ENCODE measurements at regions not wholly inside any gene's neighbourhood (a gene's known extent, or its start where the extent isn't known, plus 50 kb on each side); places are given as distances from the start of the nearest gene placed in this dataset.

- H3K4me3 ChIP-seq (ENCODE audit: low read length): no peak overlapping the region
- H3K27me3 ChIP-seq (ENCODE audit: control insufficient read depth, insufficient read depth, low read length): no peaks in the 10 kb centered on the region
- H3K36me3 ChIP-seq (ENCODE audit: control insufficient read depth, insufficient read depth, low read length): no peaks in the 10 kb centered on the region
- H3K9me3 ChIP-seq (ENCODE audit: control insufficient read depth, low read depth, low read length): no peaks in the 10 kb centered on the region
- no peaks in the 10 kb centered on the region for H3K4me1 ChIP-seq (ENCODE audit: control insufficient read depth, insufficient read depth, low read length)
- no peak for DNase-seq
- H3K27ac ChIP-seq (ENCODE audit: low read length): no peak overlapping the region
- 83% methylated on average over 1 of the region's 10 CpGs for WGBS (ENCODE audit: insufficient coverage, low lambda C conversion rate)
Measured at GRCh38 chr4:135385830-135386581, 1184.4 kb upstream of the PABPC4L start.

- Histone ChIP-seq H3K27ac (ENCODE audit: low read length) (no peak overlapping the region), H3K4me1 (ENCODE audit: control insufficient read depth, insufficient read depth, low read length) (no peaks in the 10 kb centered on the region), H3K36me3 (ENCODE audit: control insufficient read depth, insufficient read depth, low read length) (no peaks in the 10 kb centered on the region), H3K27me3 (ENCODE audit: control insufficient read depth, insufficient read depth, low read length) (no peaks in the 10 kb centered on the region), H3K4me3 (ENCODE audit: low read length) (no peak overlapping the region), H3K9me3 (ENCODE audit: control insufficient read depth, low read depth, low read length) (no peaks in the 10 kb centered on the region)
- no peak for DNase-seq
- 67% methylated on average over 1 of the region's 1 CpG for WGBS (ENCODE audit: insufficient coverage, low lambda C conversion rate)
Measured at GRCh38 chr4:135383356-135384288, 1182.0 kb upstream of the PABPC4L start.

DNA sequence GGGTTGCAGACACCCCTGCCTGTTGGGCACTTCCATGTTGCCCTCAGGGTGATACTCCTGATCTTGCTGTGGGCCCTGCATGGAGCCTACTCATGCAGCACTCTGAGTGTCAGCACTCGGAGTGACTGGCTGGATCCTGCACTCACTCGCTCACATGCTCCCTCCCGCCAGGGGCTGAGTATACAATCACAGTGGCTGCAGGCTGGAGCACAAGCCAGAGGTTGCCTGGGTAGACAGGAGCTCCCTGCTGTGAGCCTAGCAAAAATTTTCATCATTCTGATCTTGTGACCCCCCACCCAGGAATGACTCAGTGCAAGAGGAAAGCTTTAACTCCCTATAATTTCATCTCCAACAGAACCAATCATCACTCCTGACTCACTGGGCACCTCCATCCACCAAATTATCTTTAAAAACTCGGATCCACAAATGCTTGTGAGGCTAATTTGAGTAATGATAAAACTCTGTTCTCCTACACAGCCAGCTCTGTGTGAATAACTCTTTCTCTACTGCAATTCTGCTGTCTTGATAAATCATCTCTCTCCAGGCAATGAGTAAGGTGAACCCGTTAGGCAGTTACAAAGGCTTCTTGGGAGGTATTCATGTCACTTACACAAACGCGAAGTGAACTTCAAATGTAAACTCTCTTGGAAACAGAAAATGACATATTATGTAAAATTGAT is 1180.8 kb upstream of the PABPC4L start:
- Histone ChIP-seq H3K4me1 (ENCODE audit: control insufficient read depth, insufficient read depth, low read length) (no peaks in the 10 kb centered on the region), H3K27me3 (ENCODE audit: control insufficient read depth, insufficient read depth, low read length) (no peaks in the 10 kb centered on the region), H3K9me3 (ENCODE audit: control insufficient read depth, low read depth, low read length) (no peaks in the 10 kb centered on the region), H3K4me3 (ENCODE audit: low read length) (no peak overlapping the region), H3K36me3 (ENCODE audit: control insufficient read depth, insufficient read depth, low read length) (no peaks in the 10 kb centered on the region), H3K27ac (ENCODE audit: low read length) (no peak overlapping the region)
- 67% methylated on average over 2 of the region's 7 CpGs for WGBS (ENCODE audit: insufficient coverage, low lambda C conversion rate)
- DNase-seq: no peak

- Histone ChIP-seq H3K4me1 (ENCODE audit: control insufficient read depth, insufficient read depth, low read length) (no peaks in the 10 kb centered on the region), H3K27me3 (ENCODE audit: control insufficient read depth, insufficient read depth, low read length) (no peaks in the 10 kb centered on the region), H3K27ac (ENCODE audit: low read length) (no peak overlapping the region), H3K9me3 (ENCODE audit: control insufficient read depth, low read depth, low read length) (no peaks in the 10 kb centered on the region), H3K36me3 (ENCODE audit: control insufficient read depth, insufficient read depth, low read length) (no peaks in the 10 kb centered on the region), H3K4me3 (ENCODE audit: low read length) (no peak overlapping the region)
- WGBS (ENCODE audit: insufficient coverage, low lambda C conversion rate): 90% methylated on average over 2 of the region's 13 CpGs
- DNase-seq: no peak
Measured at GRCh38 chr4:135372131-135372530, 1170.5 kb upstream of the PABPC4L start.

DNA sequence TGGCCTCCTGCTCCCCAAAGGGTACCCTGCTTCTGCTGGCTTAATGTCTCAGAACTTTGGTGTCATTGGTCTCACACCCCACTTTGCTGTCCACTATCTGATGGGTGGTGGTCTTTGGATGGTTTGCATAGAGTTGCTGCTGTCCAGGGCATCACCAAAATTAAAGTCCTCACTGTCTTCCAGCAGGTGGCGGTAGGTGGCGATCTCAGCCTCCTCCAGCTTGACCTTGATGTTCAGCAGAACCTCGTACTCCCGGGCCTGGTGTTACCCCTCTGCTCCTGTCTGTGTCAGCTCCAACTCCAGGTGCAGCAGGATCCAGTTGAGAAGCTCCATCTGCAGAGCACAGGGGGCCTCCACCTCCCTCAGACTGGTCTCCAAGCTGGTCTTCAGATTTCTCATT is 1169.5 kb upstream of the PABPC4L start:
- no peaks in the 10 kb centered on the region for H3K27me3 ChIP-seq (ENCODE audit: control insufficient read depth, insufficient read depth, low read length)
- WGBS (ENCODE audit: insufficient coverage, low lambda C conversion rate): no CpG with 5 or more reads among the region's 4 CpGs
- no peak overlapping the region for H3K27ac ChIP-seq (ENCODE audit: low read length)
- no peaks in the 10 kb centered on the region for H3K4me1 ChIP-seq (ENCODE audit: control insufficient read depth, insufficient read depth, low read length)
- H3K36me3 ChIP-seq (ENCODE audit: control insufficient read depth, insufficient read depth, low read length): no peaks in the 10 kb centered on the region
- no peaks in the 10 kb centered on the region for H3K9me3 ChIP-seq (ENCODE audit: control insufficient read depth, low read depth, low read length)
- no peak overlapping the region for H3K4me3 ChIP-seq (ENCODE audit: low read length)
- DNase-seq: no peak

GRCh38 chr4:135368831-135369230 is 1167.2 kb upstream of the PABPC4L start:
- WGBS (ENCODE audit: insufficient coverage, low lambda C conversion rate): 90% methylated on average over 2 of the region's 3 CpGs
- H3K9me3 ChIP-seq (ENCODE audit: control insufficient read depth, low read depth, low read length): no peaks in the 10 kb centered on the region
- H3K4me1 ChIP-seq (ENCODE audit: control insufficient read depth, insufficient read depth, low read length): no peaks in the 10 kb centered on the region
- no peak for DNase-seq
- no peaks in the 10 kb centered on the region for H3K27me3 ChIP-seq (ENCODE audit: control insufficient read depth, insufficient read depth, low read length)
- no peak overlapping the region for H3K4me3 ChIP-seq (ENCODE audit: low read length)
- H3K36me3 ChIP-seq (ENCODE audit: control insufficient read depth, insufficient read depth, low read length): no peaks in the 10 kb centered on the region
- H3K27ac ChIP-seq (ENCODE audit: low read length): no peak overlapping the region

DNA sequence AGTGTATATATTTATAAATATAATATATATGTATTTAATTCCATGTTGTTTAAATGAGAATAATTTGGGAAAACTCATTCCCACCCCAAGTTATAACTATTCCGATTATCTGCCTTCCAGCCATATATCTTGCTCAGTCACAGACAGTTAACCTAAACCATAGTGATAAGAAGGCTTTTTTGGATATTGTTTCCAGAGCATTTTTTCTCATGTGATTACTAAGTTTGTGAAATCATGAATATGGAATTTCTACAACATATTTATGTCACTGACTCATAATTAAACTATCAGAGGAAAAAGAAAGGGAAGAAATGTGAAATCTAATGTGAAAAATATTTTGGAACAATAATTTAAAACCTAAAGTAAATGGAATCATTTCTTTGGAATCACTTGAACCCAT is 1163.5 kb upstream of the PABPC4L start:
- H3K4me3 ChIP-seq (ENCODE audit: low read length): no peak overlapping the region
- H3K27me3 ChIP-seq (ENCODE audit: control insufficient read depth, insufficient read depth, low read length): no peaks in the 10 kb centered on the region
- no peak for DNase-seq
- 83% methylated on average over 1 of the region's 1 CpG for WGBS (ENCODE audit: insufficient coverage, low lambda C conversion rate)
- no peaks in the 10 kb centered on the region for H3K4me1 ChIP-seq (ENCODE audit: control insufficient read depth, insufficient read depth, low read length)
- H3K36me3 ChIP-seq (ENCODE audit: control insufficient read depth, insufficient read depth, low read length): no peaks in the 10 kb centered on the region
- H3K27ac ChIP-seq (ENCODE audit: low read length): no peak overlapping the region
- H3K9me3 ChIP-seq (ENCODE audit: control insufficient read depth, low read depth, low read length): no peaks in the 10 kb centered on the region

DNA sequence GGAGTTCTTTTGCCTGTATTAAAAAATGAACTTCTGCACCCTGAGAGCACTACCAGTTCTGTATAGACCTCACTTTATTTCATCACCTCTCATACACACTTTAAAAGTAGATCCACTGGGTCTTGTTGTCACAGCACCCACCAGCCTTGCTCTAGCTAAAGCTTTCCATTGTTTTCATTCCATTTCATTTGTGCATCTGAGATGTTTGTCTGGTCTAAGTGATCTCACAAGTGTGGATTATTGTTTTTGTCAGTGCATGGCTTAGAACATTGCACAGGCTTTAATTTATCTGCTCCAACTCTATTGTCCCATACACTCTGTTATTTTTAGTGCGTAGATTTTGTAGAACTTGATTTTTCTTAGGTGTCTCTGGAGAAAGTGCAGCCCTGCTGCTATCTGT is 1157.5 kb upstream of the PABPC4L start:
- no peaks in the 10 kb centered on the region for H3K27me3 ChIP-seq (ENCODE audit: control insufficient read depth, insufficient read depth, low read length)
- H3K36me3 ChIP-seq (ENCODE audit: control insufficient read depth, insufficient read depth, low read length): no peaks in the 10 kb centered on the region
- no peak for DNase-seq
- 88% methylated on average over 1 of the region's 1 CpG for WGBS (ENCODE audit: insufficient coverage, low lambda C conversion rate)
- H3K4me1 ChIP-seq (ENCODE audit: control insufficient read depth, insufficient read depth, low read length): no peaks in the 10 kb centered on the region
- H3K27ac ChIP-seq (ENCODE audit: low read length): no peak overlapping the region
- H3K9me3 ChIP-seq (ENCODE audit: control insufficient read depth, low read depth, low read length): no peaks in the 10 kb centered on the region
- no peak overlapping the region for H3K4me3 ChIP-seq (ENCODE audit: low read length)

- Histone ChIP-seq H3K27ac (ENCODE audit: low read length) (no peak overlapping the region), H3K36me3 (ENCODE audit: control insufficient read depth, insufficient read depth, low read length) (no peaks in the 10 kb centered on the region), H3K4me3 (ENCODE audit: low read length) (no peak overlapping the region), H3K9me3 (ENCODE audit: control insufficient read depth, low read depth, low read length) (no peaks in the 10 kb centered on the region), H3K27me3 (ENCODE audit: control insufficient read depth, insufficient read depth, low read length) (no peaks in the 10 kb centered on the region), H3K4me1 (ENCODE audit: control insufficient read depth, insufficient read depth, low read length) (no peaks in the 10 kb centered on the region)
- WGBS (ENCODE audit: insufficient coverage, low lambda C conversion rate): 89% methylated on average over 1 of the region's 1 CpG
- DNase-seq: no peak
Measured at GRCh38 chr4:135357091-135357490, 1155.5 kb upstream of the PABPC4L start.

DNA sequence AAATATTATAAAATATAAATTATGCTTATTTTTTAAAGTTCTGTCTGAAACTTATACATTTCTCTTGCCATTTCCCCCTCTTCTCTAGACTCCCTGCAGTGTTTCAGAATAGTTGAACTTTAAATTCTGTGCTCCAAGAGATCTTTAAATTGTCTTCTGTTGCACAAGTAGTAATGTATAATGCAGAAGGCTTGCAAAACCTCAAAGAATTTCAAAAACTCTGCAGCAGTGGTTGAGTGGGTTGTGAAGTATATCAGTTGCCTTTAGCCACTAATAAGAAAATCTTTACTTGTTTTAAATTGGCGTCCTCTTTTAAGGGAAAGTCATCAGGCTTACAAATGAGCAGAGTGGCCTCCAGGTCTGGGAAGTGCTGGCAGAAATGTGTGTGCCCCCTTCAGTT is 1153.3 kb upstream of the PABPC4L start:
- no peaks in the 10 kb centered on the region for H3K9me3 ChIP-seq (ENCODE audit: control insufficient read depth, low read depth, low read length)
- no peak overlapping the region for H3K27ac ChIP-seq (ENCODE audit: low read length)
- no peaks in the 10 kb centered on the region for H3K4me1 ChIP-seq (ENCODE audit: control insufficient read depth, insufficient read depth, low read length)
- 100% methylated on average over 1 of the region's 1 CpG for WGBS (ENCODE audit: insufficient coverage, low lambda C conversion rate)
- H3K27me3 ChIP-seq (ENCODE audit: control insufficient read depth, insufficient read depth, low read length): no peaks in the 10 kb centered on the region
- no peak overlapping the region for H3K4me3 ChIP-seq (ENCODE audit: low read length)
- no peaks in the 10 kb centered on the region for H3K36me3 ChIP-seq (ENCODE audit: control insufficient read depth, insufficient read depth, low read length)
- DNase-seq: no peak

Measured in large intestine (tissue), 3 donors.